ENCODE measurements at regions not wholly inside any gene's neighbourhood (a gene's known extent, or its start where the extent isn't known, plus 50 kb on each side); places are given as distances from the start of the nearest gene placed in this dataset.
A peak's percentile ranks its signal among the peaks of the same experiment; 100 is the strongest.

- ChIA-PET POLR2A (no interaction called here), CTCF (interaction anchor here (0.6 kb wide), 1 partner anchor 77 kb away, joined by 3 read pairs; no protein-coding TSS in a partner anchor)
- no peak overlapping the region for H3K27ac ChIP-seq (ENCODE audit: low read depth, low read length)
- no peaks in the 10 kb centered on the region for H3K9me3 ChIP-seq (ENCODE audit: control insufficient read depth in 2 of 3, low read length in 3 of 3)
- ATAC-seq, result no peak
- no peaks in the 10 kb centered on the region for H3K27me3 ChIP-seq (ENCODE audit: control insufficient read depth in 2 of 2, insufficient read depth in 2 of 2, low read length in 2 of 2)
- Mint-ChIP-seq H3K27ac (no peak overlapping the region), H3K27me3 (peaks cover 0 to 5% (median 0%) of the 10 kb centered on the region in 5 donors), H3K4me3 (no peak overlapping the region), H3K9me3 (peaks cover 0 to 18% (median 2%) of the 10 kb centered on the region in 11 donors), H3K4me1 (no peaks in the 10 kb centered on the region), H3K36me3 (no peaks in the 10 kb centered on the region)
- no peaks in the 10 kb centered on the region for H3K36me3 ChIP-seq (ENCODE audit: control insufficient read depth in 2 of 3, insufficient read depth in 3 of 3, low read length in 3 of 3)
- H3K4me3 ChIP-seq (ENCODE audit: low read length), result no peak overlapping the region
- intact Hi-C loops (cut with micrococcal nuclease), result no loop called here
- no peaks in the 10 kb centered on the region for H3K4me1 ChIP-seq (ENCODE audit: control insufficient read depth in 2 of 2, insufficient read depth in 2 of 2, low read length in 2 of 2)
- DNase-seq, result no peak
Measured at GRCh38 chr15:47443839-47444238, 273.5 kb upstream of the SEMA6D start.

- Histone ChIP-seq H3K36me3 (ENCODE audit: control insufficient read depth in 2 of 3, insufficient read depth in 3 of 3, low read length in 3 of 3) (no peaks in the 10 kb centered on the region), H3K4me1 (ENCODE audit: control insufficient read depth in 2 of 2, insufficient read depth in 2 of 2, low read length in 2 of 2) (no peaks in the 10 kb centered on the region), H3K27ac (ENCODE audit: low read depth, low read length) (no peak overlapping the region), H3K27me3 (ENCODE audit: control insufficient read depth in 2 of 2, insufficient read depth in 2 of 2, low read length in 2 of 2) (no peaks in the 10 kb centered on the region), H3K4me3 (ENCODE audit: low read length) (no peak overlapping the region), H3K9me3 (ENCODE audit: control insufficient read depth in 2 of 3, low read length in 3 of 3) (no peaks in the 10 kb centered on the region)
- peaks cover 0 to 10% (median 0%) of the 10 kb centered on the region in 11 donors for H3K9me3 Mint-ChIP-seq
- no peak overlapping the region for H3K4me3 Mint-ChIP-seq
- ATAC-seq (no peak), DNase-seq (no peak)
- ChIA-PET POLR2A (no interaction called here), CTCF (no interaction called here)
- no peaks in the 10 kb centered on the region for H3K4me1 Mint-ChIP-seq
- peaks cover 0 to 9% (median 0%) of the 10 kb centered on the region in 5 donors for H3K27me3 Mint-ChIP-seq
- intact Hi-C loops (cut with micrococcal nuclease), result no loop called here
- no peak overlapping the region for H3K27ac Mint-ChIP-seq
- H3K36me3 Mint-ChIP-seq, result no peaks in the 10 kb centered on the region
Measured at GRCh38 chr15:47445723-47446392, 271.4 kb upstream of the SEMA6D start.

DNA sequence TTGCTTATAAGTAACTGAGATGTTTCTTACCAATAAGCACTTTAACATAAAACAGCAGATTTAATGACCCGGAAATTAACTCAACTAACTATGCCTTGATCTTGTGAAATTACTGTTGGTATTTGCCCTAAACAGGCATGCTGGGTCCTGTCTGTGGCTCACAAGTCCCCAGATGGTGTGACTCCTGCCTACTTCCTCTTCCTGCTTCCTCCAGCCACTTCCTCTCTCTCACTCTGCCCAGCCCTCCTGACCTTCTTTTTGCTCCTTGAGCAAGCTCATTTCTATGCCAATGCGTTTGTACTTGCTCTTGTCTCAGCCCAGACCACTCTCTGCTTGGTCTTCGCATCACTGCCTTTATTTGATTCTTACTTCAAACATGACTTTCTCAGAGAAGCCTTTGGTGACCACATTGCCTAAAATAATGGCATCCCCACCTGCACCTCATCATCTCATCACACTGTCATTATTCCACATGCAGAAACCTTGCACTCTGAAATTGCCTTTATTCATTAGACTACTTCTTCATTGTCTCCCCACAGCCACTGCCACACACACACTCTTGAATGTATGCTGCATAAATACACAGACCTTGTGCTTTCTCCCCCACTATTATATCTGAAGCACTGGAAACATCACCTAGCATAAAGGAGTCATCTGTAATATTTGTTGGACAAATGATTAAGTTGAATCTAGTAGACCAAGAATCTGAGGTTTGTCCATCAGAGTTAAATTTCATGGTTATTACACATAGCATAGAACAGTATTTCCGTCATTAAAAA lies 256.3 kb upstream of the SEMA6D start:
- ChIA-PET POLR2A (no interaction called here), CTCF (no interaction called here)
- Histone ChIP-seq H3K4me1 (ENCODE audit: control insufficient read depth in 2 of 2, insufficient read depth in 2 of 2, low read length in 2 of 2) (no peaks in the 10 kb centered on the region), H3K27me3 (ENCODE audit: control insufficient read depth in 2 of 2, insufficient read depth in 2 of 2, low read length in 2 of 2) (no peaks in the 10 kb centered on the region), H3K27ac (ENCODE audit: low read depth, low read length) (no peak overlapping the region), H3K4me3 (ENCODE audit: low read length) (no peak overlapping the region), H3K9me3 (ENCODE audit: control insufficient read depth in 2 of 3, low read length in 3 of 3) (no peaks in the 10 kb centered on the region), H3K36me3 (ENCODE audit: control insufficient read depth in 2 of 3, insufficient read depth in 3 of 3, low read length in 3 of 3) (no peaks in the 10 kb centered on the region)
- Mint-ChIP-seq H3K27me3 (no peaks in the 10 kb centered on the region), H3K36me3 (no peaks in the 10 kb centered on the region), H3K4me3 (no peak overlapping the region), H3K4me1 (no peaks in the 10 kb centered on the region), H3K27ac (no peak overlapping the region), H3K9me3 (peaks cover 0 to 9% (median 2%) of the 10 kb centered on the region in 11 donors)
- ATAC-seq (peak; percentile 26), DNase-seq (no peak)
- intact Hi-C loops (cut with micrococcal nuclease), result no loop called here

DNA sequence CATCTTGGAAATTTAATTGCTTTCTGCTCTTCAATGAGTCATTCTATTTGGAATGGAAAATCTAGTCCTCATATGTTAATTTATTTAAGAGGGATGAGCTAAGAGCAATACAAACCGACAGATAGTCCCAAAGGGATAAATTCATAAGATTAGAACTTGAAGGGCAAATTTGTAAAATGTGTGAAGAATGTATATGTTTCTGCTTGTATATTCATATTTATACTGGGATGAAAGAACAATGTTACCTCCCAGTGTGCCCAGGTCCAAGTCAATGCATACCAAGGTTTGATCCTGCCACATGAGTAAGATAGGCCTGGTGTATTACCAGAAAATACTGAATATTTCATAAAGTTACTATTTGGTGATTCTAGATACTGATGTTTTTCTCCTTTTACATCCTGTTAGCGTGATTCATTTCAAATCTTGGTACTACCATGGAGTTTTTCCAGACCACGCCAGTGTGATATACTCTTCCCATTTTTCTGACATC lies 255.6 kb upstream of the SEMA6D start:
- no peaks in the 10 kb centered on the region for H3K9me3 ChIP-seq (ENCODE audit: control insufficient read depth in 2 of 3, low read length in 3 of 3)
- POLR2A ChIA-PET, result no interaction called here
- H3K27me3 ChIP-seq (ENCODE audit: control insufficient read depth in 2 of 2, insufficient read depth in 2 of 2, low read length in 2 of 2), result no peaks in the 10 kb centered on the region
- Mint-ChIP-seq H3K4me1 (no peaks in the 10 kb centered on the region), H3K27me3 (no peaks in the 10 kb centered on the region), H3K9me3 (peaks cover 0 to 9% (median 3%) of the 10 kb centered on the region in 11 donors), H3K27ac (no peak overlapping the region), H3K36me3 (no peaks in the 10 kb centered on the region), H3K4me3 (no peak overlapping the region)
- no peak overlapping the region for H3K4me3 ChIP-seq (ENCODE audit: low read length)
- no peaks in the 10 kb centered on the region for H3K36me3 ChIP-seq (ENCODE audit: control insufficient read depth in 2 of 3, insufficient read depth in 3 of 3, low read length in 3 of 3)
- CTCF ChIA-PET, result no interaction called here
- no peaks in the 10 kb centered on the region for H3K4me1 ChIP-seq (ENCODE audit: control insufficient read depth in 2 of 2, insufficient read depth in 2 of 2, low read length in 2 of 2)
- intact Hi-C loops (cut with micrococcal nuclease), result no loop called here
- ATAC-seq (no peak), DNase-seq (no peak)
- H3K27ac ChIP-seq (ENCODE audit: low read depth, low read length), result no peak overlapping the region

- DNase-seq (no peak), ATAC-seq (no peak)
- no peaks in the 10 kb centered on the region for H3K36me3 ChIP-seq (ENCODE audit: control insufficient read depth in 2 of 3, insufficient read depth in 3 of 3, low read length in 3 of 3)
- Mint-ChIP-seq H3K4me3 (no peak overlapping the region), H3K9me3 (peaks cover 0 to 4% (median 0%) of the 10 kb centered on the region in 11 donors), H3K4me1 (no peaks in the 10 kb centered on the region), H3K27me3 (peaks cover 0 to 7% (median 5%) of the 10 kb centered on the region in 5 donors), H3K27ac (no peak overlapping the region), H3K36me3 (no peaks in the 10 kb centered on the region)
- H3K4me1 ChIP-seq (ENCODE audit: control insufficient read depth in 2 of 2, insufficient read depth in 2 of 2, low read length in 2 of 2), result no peaks in the 10 kb centered on the region
- no peaks in the 10 kb centered on the region for H3K27me3 ChIP-seq (ENCODE audit: control insufficient read depth in 2 of 2, insufficient read depth in 2 of 2, low read length in 2 of 2)
- no peaks in the 10 kb centered on the region for H3K9me3 ChIP-seq (ENCODE audit: control insufficient read depth in 2 of 3, low read length in 3 of 3)
- CTCF ChIA-PET, result no interaction called here
- H3K27ac ChIP-seq (ENCODE audit: low read depth, low read length), result no peak overlapping the region
- no peak overlapping the region for H3K4me3 ChIP-seq (ENCODE audit: low read length)
- POLR2A ChIA-PET, result no interaction called here
- intact Hi-C loops (cut with micrococcal nuclease), result no loop called here
Measured at GRCh38 chr15:47466357-47466756, 250.9 kb upstream of the SEMA6D start.

- Mint-ChIP-seq H3K27ac (no peak overlapping the region), H3K4me3 (no peak overlapping the region), H3K9me3 (peaks cover 0 to 3% (median 0%) of the 10 kb centered on the region in 11 donors), H3K4me1 (no peaks in the 10 kb centered on the region), H3K27me3 (peaks cover 0 to 9% (median 6%) of the 10 kb centered on the region in 5 donors), H3K36me3 (no peaks in the 10 kb centered on the region)
- Histone ChIP-seq H3K27ac (ENCODE audit: low read depth, low read length) (no peak overlapping the region), H3K9me3 (ENCODE audit: control insufficient read depth in 2 of 3, low read length in 3 of 3) (no peaks in the 10 kb centered on the region), H3K27me3 (ENCODE audit: control insufficient read depth in 2 of 2, insufficient read depth in 2 of 2, low read length in 2 of 2) (no peaks in the 10 kb centered on the region), H3K4me3 (ENCODE audit: low read length) (no peak overlapping the region), H3K36me3 (ENCODE audit: control insufficient read depth in 2 of 3, insufficient read depth in 3 of 3, low read length in 3 of 3) (no peaks in the 10 kb centered on the region), H3K4me1 (ENCODE audit: control insufficient read depth in 2 of 2, insufficient read depth in 2 of 2, low read length in 2 of 2) (no peaks in the 10 kb centered on the region)
- DNase-seq, result no peak
- ChIA-PET CTCF (no interaction called here), POLR2A (no interaction called here)
- ATAC-seq, result no peak
- intact Hi-C loops (cut with micrococcal nuclease), result loop anchor here in 1 of 2 donors (5.0 kb wide), 1 partner anchor 816 kb away; no protein-coding TSS in a partner anchor
Measured at GRCh38 chr15:47470983-47471382, 246.3 kb upstream of the SEMA6D start.

Measured in naive thymus-derived CD4-positive, alpha-beta T cell (primary cell).